Activated T-cell treated with anti-CD3 and anti-CD28 coated beads for 48 hours (primary cell): ENCODE measurements at regions not wholly inside any gene's neighbourhood (a gene's known extent, or its start where the extent isn't known, plus 50 kb on each side); places are given as distances from the start of the nearest gene placed in this dataset.
"Not testable (repeated sequence)": the region's sequence is repeated elsewhere in the genome, so short reads cannot be mapped to it uniquely, and the experiment has no call there.

Source experiments
- DNase-seq: peaks from one replicate; pipeline ENCODE4 v3.0.0-alpha.2; 2020; ENCODE audit warnings: low read depth

DNA sequence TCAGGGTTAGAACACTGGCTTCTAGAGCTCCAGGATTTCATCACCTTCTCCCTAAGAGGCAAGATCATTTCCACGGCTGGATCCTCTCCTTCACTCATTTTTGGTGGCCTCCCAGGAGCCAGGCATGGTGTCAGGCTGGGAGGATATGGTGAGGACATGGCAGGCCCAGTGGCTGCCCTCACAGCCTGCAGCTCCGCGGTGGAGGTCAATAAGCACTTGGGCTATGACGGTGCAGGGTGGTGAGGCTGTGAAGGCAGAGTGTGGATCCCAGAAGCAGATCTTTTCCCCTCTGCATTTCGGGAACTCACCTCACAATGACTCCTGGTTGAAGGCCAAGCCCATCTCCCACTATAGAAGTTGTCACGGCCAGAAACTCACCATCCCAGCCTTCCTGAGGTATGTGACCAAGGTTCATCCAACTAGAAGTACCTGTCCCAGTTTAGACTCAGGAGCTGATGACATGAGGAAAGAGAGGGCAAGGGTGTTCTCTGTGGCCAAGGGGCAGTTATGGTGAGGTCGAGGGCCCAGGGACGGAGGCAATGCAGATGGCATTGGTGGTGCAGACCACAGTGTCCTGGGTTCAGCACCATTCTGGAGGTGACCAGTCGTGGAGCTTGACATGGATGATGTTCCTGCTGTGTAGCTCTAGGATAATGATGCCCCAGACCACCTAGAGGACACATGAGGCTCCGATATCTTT is 100.1 kb upstream of the SMAD3 start:
- no peak for DNase-seq

DNA sequence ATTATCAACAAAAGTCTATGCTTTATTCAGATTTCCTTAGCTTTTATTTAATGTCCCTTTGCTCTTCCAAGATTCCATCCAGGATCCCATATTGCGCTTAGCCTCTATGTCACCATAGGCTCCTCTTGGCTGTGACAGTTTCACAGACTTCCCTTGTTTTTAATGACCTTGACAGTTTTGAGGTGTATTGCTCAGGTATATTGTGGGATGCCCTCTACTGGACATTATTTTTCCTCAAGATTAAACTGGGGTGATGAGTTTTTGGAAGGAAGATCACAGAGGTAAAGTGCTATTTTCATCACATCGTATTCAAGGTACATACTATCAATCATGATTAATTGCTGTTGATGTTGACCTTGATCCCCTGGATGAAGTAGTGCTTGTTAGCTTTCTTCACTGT is 99.1 kb upstream of the SMAD3 start:
- DNase-seq = no peak

DNA sequence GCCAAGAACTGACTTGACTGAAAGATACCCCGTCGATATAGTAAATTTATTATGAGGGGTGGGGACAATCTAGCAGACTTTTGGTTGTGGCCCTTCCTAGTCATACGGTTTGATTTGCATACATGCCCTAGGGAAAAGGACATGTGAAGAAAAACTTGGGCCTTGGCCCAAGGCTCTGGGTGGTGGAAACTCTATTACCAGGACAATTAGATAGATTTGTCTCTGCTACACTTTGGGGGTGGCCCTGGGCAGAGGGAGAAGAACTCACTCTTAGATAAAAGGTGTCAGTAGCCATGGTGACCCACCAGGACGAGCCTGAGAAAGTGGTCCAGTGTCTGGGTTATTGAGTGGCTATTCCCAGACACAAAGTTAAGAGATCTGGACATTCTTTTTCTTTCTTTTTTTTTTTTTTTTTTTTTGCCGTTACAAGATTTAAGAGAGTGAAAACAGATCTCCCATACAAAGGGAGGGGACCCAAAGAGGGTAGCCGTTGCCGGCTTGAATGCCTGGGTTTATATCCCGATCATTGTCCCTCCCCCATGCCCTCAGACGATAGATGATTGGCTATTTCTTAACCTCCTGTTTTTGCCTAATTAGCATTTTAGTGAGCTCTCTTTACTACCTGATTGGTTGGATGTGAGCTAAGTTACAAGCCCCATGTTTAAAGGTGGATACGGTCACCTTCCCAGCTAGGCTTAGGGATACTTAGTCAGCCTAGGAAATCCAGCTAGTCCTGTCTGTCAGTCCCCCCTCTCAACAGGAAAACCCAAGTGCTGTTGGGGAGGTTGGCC is 96.4 kb upstream of the SMAD3 start:
- DNase-seq = no peak

DNA sequence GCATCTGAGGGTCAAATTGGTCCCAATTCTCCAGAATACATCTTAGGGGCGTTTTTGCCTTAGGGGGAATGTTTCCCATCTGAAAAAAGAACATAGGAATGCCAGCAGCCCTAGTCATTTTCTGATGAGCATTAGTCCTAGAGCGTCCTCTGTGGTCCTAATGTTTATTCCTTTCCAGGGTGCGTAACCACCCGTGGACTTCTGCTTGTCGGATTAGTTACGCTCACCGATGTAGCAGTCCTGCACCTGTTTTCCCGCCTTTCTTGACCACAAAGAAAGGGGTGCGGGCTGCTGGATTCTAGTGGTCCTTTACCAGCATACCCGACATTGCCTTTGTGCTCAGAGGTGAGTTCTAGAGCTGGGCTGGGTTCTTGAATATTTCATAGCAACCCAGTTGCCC is 91.3 kb upstream of the SMAD3 start:
- DNase-seq = not testable (repeated sequence)

DNA sequence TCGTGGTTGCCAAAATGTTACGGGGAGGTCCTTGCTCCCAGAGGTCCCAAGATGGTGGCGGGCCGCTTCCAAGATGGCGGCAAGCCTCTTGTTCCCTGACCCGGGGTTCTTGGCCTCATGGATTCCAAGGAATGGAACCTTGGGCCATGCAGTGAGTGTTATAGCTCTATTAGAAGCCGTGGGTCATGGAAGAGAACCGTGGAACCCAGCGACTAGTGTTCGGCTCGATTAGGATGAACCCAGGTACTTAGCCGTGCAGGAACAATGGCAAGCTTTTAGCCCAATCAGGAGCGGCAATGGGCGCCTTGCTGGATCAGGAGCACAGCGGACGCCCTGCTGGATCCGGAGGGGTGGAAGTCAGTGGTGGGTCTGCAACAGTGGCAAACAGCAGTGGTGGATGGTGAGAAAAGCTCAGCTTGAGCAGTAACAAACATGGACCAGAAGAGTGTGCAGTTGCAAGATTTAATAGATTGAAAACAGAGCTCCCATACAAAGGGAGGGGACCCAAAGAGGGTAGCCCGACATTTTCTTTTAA is 89.2 kb upstream of the SMAD3 start:
- DNase-seq = not testable (repeated sequence)

DNA sequence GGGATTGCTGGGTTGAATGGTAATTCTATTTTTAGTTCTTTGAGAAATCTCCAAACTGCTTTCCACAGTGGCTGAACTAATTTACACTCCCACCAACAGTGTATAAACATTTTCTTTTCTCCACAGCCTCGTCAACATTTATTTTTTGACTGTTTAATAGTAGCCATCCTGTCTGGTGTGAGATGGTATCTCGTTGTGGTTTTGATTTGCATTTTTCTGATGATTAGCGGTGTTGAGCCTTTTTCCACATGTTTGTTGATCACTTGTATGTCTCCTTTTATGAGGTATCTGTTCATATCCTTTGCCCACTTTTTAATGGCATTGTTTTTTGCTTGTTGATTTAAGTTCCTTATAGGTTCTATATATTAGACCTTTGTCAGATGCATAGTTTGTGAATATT is 85.1 kb upstream of the SMAD3 start:
- DNase-seq = not testable (repeated sequence)

DNA sequence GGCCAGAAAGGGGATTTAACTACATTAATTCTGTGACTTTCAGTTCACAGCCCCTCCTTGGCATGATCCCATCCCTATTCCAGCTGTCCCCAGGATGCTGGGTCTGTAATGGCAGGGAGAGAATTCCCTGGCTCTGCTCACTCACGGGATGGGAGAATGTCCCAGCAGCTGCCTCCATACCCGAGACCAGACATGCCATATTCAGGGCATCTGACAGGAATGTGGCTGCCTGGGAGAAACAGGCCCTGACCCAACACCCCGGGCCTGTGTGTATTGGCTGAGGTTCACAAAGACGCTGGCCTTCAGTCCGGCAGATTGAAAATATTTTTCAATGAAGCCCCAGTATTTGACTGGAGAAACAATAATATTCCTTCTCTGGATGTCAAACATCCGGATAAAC is 83.6 kb upstream of the SMAD3 start:
- no peak for DNase-seq

DNA sequence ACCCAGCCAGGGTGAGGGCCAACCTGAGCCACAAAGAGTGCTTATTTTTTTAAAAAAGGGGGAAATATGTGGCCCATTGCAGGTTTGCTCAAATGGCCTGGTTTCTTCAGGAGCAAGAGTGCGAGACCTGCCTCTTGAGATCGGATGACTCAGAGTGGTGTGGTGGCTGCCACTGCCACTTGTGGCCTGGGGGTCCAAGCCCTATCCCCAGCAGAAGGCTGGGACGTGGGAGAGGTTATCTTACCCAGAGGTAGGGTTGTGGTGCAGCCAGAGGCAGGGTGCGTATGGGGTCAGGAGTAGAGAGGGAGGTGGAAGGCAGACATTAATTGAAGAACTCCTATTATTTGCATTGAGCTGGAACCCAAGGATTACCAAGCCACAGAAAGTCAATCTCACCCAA is 83.2 kb upstream of the SMAD3 start:
- DNase-seq = no peak

DNA sequence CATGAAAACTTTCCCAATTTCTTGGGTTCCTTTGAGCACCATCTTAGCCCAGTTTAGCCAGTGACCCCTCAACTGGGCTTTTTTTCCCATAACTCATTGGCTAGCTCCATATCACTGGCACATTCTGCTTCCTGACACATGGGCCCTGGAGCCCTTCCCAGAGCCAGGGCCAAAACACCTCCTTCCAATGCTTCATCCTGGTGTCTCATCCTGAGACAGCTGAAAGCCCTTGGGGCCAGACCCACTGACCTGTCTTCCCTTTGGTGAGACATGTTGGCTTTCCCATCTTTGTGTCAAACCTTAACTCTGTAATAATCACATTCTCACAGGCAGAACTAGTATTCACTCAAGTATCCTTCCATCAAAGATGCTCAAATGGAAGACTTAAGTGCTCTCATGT is 82.6 kb upstream of the SMAD3 start:
- no peak for DNase-seq

DNA sequence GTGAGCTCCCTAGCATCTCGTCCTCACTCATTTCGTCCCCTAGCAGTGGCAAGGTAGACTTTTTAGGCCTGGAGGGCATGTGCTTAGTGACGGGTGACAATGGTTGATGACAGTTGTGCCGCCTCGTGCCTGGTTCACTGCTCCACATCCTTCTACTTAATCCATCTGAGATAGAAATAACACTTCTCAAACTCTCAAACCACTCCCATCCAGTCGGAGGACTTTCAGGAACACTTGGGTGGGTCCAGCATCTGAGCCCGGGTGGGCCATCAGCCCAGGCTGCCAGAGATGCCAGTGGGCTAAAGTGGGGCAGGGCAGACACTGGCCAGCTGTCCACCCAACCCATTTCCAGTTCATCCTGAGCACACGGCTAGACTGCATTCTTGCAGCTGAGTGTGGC is 79.7 kb upstream of the SMAD3 start:
- DNase-seq = no peak

DNA sequence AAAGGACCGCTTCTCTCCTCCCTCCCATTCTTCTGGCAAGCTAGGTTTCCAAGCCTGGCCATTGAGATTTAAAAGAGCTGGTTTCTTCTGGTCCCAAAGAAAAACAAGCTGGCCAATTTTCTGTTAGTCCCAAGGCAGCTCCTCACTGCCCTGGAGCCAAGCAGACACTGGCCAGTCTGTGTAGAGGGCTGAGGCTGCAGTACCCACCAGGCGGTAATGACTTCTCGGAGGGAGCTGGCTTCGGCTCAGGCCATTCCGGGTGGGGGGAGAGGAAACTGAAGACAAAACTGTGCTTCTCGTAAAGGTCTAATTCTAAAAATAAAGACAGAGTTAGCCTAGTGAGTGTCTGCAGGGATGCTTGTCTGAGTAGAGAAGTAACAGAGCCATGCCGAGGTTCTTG is 78.5 kb upstream of the SMAD3 start:
- no peak for DNase-seq

DNA sequence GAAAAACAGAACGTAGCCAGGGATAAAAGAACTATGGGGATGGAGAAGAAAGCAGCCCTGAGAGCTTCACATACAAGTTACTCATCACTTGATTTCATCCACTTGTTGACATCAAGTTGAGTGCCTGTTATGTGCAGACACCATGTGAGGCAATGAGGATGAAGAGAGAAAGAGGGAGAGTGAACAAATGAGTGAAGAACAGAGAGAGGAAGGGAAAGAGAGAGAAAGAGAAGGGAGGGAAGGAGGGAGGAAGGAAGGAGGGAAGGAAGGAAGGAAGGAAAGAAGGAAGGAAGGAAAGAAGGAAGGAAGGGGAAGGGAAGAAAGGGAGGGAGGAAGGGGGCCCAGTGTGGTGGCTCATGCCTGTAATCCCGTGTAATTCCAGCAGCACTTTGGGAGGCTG is 72.3 kb upstream of the SMAD3 start:
- DNase-seq = no peak

DNA sequence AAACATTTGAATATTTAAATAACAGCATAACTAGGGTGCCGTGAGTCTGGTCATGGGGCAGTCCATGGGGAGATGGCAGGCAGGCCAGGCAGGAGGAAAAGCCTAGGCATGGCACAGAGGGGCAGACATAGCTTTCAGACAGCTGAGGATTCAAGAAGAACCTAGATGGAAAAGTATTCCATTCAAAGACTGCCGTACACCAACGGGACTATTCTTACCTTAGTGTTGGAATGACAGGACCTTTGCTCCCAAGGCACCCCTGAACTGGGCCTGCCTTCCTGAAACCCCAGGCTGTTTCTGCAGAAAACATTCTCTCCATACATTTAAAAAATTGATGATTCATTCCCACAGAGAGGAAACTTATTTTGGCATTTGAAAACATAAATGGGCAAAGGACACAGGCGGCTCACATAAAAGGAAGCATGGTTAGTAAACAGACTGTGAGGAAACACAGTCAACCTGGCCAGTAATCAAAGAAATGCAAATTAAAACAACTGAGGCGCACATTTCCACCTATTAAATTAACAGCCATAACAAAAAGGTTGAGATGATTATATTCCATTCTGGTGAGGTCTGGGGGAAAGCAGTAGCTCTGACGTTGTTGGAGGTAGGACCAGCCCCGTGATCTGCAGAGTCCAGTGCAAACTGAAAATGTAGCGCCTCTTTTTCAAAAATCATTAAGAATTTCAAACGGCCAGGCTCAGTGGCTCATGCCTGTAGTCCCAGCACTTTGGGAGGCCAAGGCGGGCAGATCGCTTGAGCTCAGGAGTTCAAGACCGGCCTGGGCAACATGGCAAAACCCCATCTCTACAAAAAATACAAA is 71.3 kb upstream of the SMAD3 start:
- DNase-seq = no peak

DNA sequence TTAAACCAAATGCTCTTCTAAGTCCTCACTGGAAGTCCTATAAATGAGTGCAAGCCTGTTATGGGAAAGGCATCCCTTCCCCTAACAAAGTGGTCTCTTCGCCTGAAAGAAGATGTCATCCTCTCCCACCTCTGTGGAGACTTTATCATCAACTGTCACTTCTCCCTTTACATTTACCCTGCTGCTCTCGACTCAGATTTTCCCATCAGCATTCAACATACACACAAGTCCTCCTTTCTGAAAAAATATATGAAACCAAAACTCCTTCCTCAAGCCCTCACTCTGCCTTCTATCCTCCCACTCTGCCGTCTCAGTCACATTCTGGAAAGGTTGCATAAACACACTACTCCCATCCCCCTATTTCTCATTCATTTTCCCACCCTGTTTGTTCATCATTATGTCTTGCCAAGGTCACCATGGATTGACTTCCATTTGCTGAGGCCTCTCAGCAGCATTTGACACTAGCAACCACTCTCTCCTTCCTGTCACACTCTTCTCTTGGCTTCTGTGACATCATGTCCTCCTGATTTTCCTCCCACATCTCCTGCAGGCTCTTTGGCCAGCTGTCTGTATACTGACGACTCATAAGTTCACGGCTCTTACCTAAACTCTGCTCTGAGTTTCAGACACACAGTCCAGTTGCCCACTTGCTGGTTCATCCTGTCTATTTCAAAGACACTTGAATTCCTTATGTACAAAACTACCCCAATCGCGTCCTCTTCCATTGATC is 70.3 kb upstream of the SMAD3 start:
- DNase-seq = no peak

DNA sequence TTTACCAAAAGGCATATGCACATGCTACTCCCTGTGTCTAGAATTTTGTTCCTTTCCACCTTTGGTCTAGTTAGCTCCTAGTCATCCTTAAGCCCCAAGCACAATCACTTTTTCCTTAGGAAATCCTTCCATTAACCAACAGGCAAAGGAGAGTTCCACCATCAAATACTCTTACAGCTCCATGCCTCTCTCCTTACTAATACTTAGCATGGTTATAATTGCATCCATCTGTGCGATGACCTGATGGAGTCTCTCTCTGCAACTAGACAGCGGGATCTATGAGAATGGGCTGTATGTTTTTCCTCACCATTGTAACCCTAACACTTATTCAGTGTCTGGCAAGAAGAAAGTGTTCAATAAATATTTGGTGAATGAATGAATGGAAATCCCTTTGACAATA is 69.3 kb upstream of the SMAD3 start:
- no peak for DNase-seq

DNA sequence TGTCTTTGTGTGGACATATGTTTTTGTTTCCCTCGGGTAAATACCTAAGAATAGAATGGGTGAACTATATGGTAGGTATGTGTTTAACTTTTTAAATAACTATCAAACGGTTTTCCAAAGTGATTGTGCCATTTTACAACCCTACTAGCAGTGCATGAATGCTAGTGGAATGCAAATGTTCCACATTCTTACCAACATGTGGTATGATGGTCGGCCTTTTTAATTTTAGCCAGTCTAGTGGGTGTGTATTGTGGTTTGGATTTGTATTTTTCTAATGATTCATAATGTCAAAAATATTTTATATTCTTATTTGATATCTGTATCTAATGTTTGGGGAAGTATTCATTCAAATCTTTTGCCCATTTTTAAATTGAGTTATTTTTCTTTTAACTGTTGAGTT is 68.2 kb upstream of the SMAD3 start:
- no peak for DNase-seq

DNA sequence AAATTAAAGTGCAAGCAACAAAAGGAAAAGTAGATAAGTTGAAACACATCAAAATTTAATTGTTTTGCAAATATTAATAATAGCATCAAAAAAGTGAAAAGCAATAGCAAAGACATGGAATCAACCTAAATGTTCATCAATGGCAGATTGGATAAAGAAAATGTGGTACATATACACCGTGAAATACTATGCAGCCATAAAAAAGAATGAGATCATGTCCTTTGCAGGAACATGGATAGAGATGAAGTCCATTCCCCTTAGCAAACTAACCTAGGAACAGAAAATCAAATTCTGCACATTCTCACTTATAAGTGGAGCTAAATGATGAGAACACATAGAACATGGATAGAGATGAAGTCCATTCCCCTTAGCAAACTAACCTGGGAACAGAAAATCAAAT is 67.2 kb upstream of the SMAD3 start:
- DNase-seq = not testable (repeated sequence)

DNA sequence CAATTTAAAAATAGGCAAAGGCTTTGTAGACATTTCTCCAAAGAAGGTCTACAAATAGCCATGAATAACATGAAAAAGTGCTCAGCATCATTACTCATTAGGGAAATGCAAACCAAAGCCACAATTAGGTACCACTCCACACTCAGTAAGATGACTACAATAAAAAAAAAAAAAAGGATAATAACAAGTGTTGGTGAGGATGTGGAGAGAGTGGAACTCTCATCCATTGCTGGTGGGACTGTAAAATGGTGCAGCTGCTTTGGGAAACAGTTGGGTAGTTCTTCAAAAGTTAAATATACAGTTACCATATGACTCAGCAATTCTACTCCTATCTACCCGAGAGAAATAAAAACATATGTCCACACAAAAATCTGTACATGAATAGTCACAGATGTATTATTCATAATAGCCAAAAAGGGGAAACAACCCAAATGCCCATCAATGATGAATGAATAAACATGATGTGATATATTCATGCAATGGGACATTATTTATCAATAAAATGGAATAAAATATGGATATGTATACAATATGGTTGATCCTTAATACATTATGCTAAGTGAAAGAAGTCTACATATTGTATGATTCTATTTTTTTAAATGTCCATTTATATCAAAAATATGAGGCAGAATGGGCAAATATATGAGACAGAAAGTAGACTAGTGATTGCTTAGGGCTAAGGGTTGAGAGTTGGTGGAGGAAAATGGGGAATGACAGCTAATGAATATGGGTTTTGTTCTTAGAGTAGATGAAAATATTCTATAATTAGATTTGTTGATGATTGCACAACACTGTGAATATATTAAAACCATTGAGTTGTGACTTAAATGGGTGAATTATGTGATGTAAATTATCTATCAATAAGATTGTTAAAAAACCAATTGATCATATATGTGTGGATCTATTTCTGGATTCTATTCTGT is 66.1 kb upstream of the SMAD3 start:
- DNase-seq = no peak

DNA sequence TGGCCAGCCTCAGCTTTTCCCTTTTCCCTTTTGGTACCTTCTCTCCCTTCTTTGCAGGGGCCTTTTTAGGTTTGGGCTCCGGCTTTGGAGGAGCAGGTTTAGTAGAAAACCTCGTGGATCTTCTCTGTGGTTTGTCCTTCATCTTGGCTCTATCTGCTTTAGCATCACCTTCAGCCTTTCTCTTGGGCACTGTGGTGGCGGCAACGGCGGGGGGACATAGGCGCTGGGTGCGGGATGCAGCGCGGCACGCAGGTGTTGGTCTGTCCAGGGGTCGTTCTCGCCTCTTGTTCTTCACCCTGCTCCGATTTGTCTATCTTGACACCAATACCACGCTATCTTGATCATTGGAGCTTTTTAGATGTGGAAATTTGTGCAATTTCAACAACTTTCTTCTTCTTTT is 64.5 kb upstream of the SMAD3 start:
- DNase-seq = no peak

DNA sequence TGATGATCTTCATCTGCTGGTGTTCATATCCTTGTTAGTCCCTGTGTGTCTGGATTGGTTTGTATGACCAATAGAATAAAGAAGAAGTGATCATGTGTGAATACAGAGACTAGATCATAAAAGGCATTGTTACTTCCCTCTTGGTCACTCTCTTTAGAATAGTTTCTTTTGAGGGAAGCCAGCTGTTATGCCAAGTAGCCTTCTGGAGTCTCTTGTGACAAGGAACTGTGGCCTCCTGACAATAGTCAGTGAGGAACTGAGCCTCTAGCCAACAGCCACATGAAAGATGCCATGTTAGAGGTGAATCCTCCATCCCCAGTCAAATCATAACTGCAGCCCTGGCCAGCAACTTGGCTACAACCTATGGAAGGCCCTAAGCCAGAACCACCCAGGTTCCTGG is 63.0 kb upstream of the SMAD3 start:
- no peak for DNase-seq

DNA sequence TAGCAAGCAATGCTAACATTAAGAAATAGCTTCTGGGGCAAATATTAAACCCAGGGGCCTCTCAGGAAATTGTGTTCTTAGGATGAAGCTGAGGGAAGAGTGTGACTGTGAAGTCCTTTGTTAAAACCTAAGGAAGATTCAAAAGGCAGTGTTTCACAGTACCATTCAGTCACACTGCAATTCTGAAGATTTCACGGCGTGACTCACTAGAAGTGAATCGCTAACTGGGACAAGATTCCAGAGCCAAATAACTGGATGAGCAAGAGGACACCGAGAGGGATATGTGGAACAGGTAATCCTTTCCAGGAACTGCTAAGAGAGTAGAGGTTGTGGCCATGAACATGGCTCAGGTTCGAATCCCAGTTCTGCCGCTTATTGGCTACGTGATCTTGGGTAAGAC is 61.8 kb upstream of the SMAD3 start:
- no peak for DNase-seq
